GM18867 (cell line): ENCODE measurements at regions not wholly inside any gene's neighbourhood (a gene's known extent, or its start where the extent isn't known, plus 50 kb on each side); places are given as distances from the start of the nearest gene placed in this dataset.

Source experiments
- ATAC-seq: cut with Tn5 transposase; IDR thresholded peaks from one replicate; pipeline ENCODE4 v1.9.1; 2021; ENCODE audit warnings: mild to moderate bottlenecking, moderate library complexity; ENCODE audit not compliant: unreplicated experiment

- ATAC-seq: no peak
Observed at GRCh38 chr2:45301307-45302277, 292.3 kb upstream of the SIX2 start.

- no peak for ATAC-seq
Observed at GRCh38 chr2:45300026-45300750, 290.9 kb upstream of the SIX2 start.

GRCh38 chr2:45299361-45299760 lies 290.1 kb upstream of the SIX2 start:
- no peak for ATAC-seq

- no peak for ATAC-seq
Observed at GRCh38 chr2:45293182-45293581, 283.9 kb upstream of the SIX2 start.

- no peak for ATAC-seq
Observed at GRCh38 chr2:45291296-45291701, 282.0 kb upstream of the SIX2 start.

GRCh38 chr2:45289997-45290709 lies 280.9 kb upstream of the SIX2 start:
- no peak for ATAC-seq

GRCh38 chr2:45288532-45289417 lies 279.5 kb upstream of the SIX2 start:
- ATAC-seq: no peak

- ATAC-seq: no peak
Observed at GRCh38 chr2:45287045-45287444, 277.8 kb upstream of the SIX2 start.

- no peak for ATAC-seq
Observed at GRCh38 chr2:45285771-45286390, 276.6 kb upstream of the SIX2 start.

GRCh38 chr2:45285311-45285710 lies 276.1 kb upstream of the SIX2 start:
- ATAC-seq: no peak

- no peak for ATAC-seq
Observed at GRCh38 chr2:45284621-45284995, 275.4 kb upstream of the SIX2 start.

- no peak for ATAC-seq
Observed at GRCh38 chr2:45283764-45284620, 274.7 kb upstream of the SIX2 start.

- ATAC-seq: no peak
Observed at GRCh38 chr2:45282646-45283045, 273.4 kb upstream of the SIX2 start.

- ATAC-seq: no peak
Observed at GRCh38 chr2:45281311-45281710, 272.1 kb upstream of the SIX2 start.

- no peak for ATAC-seq
Observed at GRCh38 chr2:45280794-45281193, 271.5 kb upstream of the SIX2 start.

GRCh38 chr2:45279356-45279755 lies 270.1 kb upstream of the SIX2 start:
- ATAC-seq: no peak

- no peak for ATAC-seq
Observed at GRCh38 chr2:45278365-45279078, 269.3 kb upstream of the SIX2 start.

- ATAC-seq: no peak
Observed at GRCh38 chr2:45276914-45277313, 267.7 kb upstream of the SIX2 start.
